RPMI7951 (cell line): ENCODE measurements at regions not wholly inside any gene's neighbourhood (a gene's known extent, or its start where the extent isn't known, plus 50 kb on each side); places are given as distances from the start of the nearest gene placed in this dataset.
A peak's percentile ranks its signal among the peaks of the same experiment; 100 is the strongest.

Experiments used
- DNase-seq: peaks from one replicate; pipeline ENCODE4 v3.0.0-alpha.2; 2012; ENCODE audit warnings: low read depth

- no peak for DNase-seq
These were observed 241.2 kb downstream of the TTLL2 start for GRCh38 chr6:167565884-167566599.

- no peak for DNase-seq
These were observed 241.8 kb downstream of the TTLL2 start for GRCh38 chr6:167566711-167567141.

GRCh38 chr6:167567142-167568033 lies 242.5 kb downstream of the TTLL2 start:
- DNase-seq: peak; percentile 68

GRCh38 chr6:167568407-167569024 lies 243.6 kb downstream of the TTLL2 start:
- no peak for DNase-seq

- DNase-seq: no peak
These were observed 244.3 kb downstream of the TTLL2 start for GRCh38 chr6:167569041-167569805.

- no peak for DNase-seq
These were observed 245.0 kb downstream of the TTLL2 start for GRCh38 chr6:167569879-167570278.

GRCh38 chr6:167570460-167571400 lies 245.8 kb downstream of the TTLL2 start:
- no peak for DNase-seq

GRCh38 chr6:167571550-167571949 lies 246.7 kb downstream of the TTLL2 start:
- no peak for DNase-seq

- no peak for DNase-seq
These were observed 247.2 kb downstream of the TTLL2 start for GRCh38 chr6:167572106-167572505.

- DNase-seq: no peak
These were observed 248.0 kb downstream of the TTLL2 start for GRCh38 chr6:167572841-167573271.

GRCh38 chr6:167573461-167574215 lies 248.8 kb downstream of the TTLL2 start:
- DNase-seq: no peak

GRCh38 chr6:167574431-167575151 lies 249.7 kb downstream of the TTLL2 start:
- DNase-seq: no peak

- no peak for DNase-seq
These were observed 250.3 kb downstream of the TTLL2 start for GRCh38 chr6:167575158-167575696.

- no peak for DNase-seq
These were observed 250.5 kb upstream of the AFDN start for GRCh38 chr6:167576050-167576741.

GRCh38 chr6:167576828-167577503 lies 249.7 kb upstream of the AFDN start:
- DNase-seq: no peak

- no peak for DNase-seq
These were observed 248.8 kb upstream of the AFDN start for GRCh38 chr6:167577891-167578361.

GRCh38 chr6:167578371-167578901 lies 248.3 kb upstream of the AFDN start:
- no peak for DNase-seq
